ENCODE measurements at regions not wholly inside any gene's neighbourhood (a gene's known extent, or its start where the extent isn't known, plus 50 kb on each side); places are given as distances from the start of the nearest gene placed in this dataset.

- Histone ChIP-seq H3K36me3 (ENCODE audit: control insufficient read depth, insufficient read depth, low read length) (no peaks in the 10 kb centered on the region), H3K27ac (ENCODE audit: low read depth, low read length) (no peak overlapping the region)
- 80% methylated on average over 1 of the region's 5 CpGs for WGBS (ENCODE audit: insufficient coverage)
These were observed 926.5 kb downstream of the PDHA2 start for GRCh38 chr4:96766359-96766758.

GRCh38 chr4:96767815-96768480 lies 928.1 kb downstream of the PDHA2 start:
- Histone ChIP-seq H3K27me3 (ENCODE audit: control insufficient read depth, insufficient read depth, low read length) (no peaks in the 10 kb centered on the region), H3K36me3 (ENCODE audit: control insufficient read depth, insufficient read depth, low read length) (no peaks in the 10 kb centered on the region), H3K9me3 (ENCODE audit: control insufficient read depth, insufficient read depth, low read length) (no peaks in the 10 kb centered on the region), H3K27ac (ENCODE audit: low read depth, low read length) (no peak overlapping the region), H3K4me3 (ENCODE audit: low read depth, low read length) (no peak overlapping the region), H3K4me1 (ENCODE audit: control insufficient read depth, insufficient read depth, low read length) (no peaks in the 10 kb centered on the region)
- no peak for DNase-seq (ENCODE audit: low read depth in 4 of 6, low spot score in 6 of 6)
- no CpG with 5 or more reads among the region's 5 CpGs for WGBS (ENCODE audit: insufficient coverage)

More at GRCh38 chr4:96766359-96766758, 926.5 kb downstream of the PDHA2 start:
- no peak for DNase-seq (ENCODE audit: low read depth in 4 of 6, low spot score in 6 of 6)
- H3K27me3 ChIP-seq (ENCODE audit: control insufficient read depth, insufficient read depth, low read length) = no peaks in the 10 kb centered on the region
- peaks cover 4% of the 10 kb centered on the region for H3K9me3 ChIP-seq (ENCODE audit: control insufficient read depth, insufficient read depth, low read length)
- H3K4me3 ChIP-seq (ENCODE audit: low read depth, low read length) = no peak overlapping the region
- no peaks in the 10 kb centered on the region for H3K4me1 ChIP-seq (ENCODE audit: control insufficient read depth, insufficient read depth, low read length)

- no peak overlapping the region for H3K4me3 ChIP-seq (ENCODE audit: low read depth, low read length)
- H3K27ac ChIP-seq (ENCODE audit: low read depth, low read length) = no peak overlapping the region
- no peak for DNase-seq (ENCODE audit: low read depth in 4 of 6, low spot score in 6 of 6)
- no peaks in the 10 kb centered on the region for H3K36me3 ChIP-seq (ENCODE audit: control insufficient read depth, insufficient read depth, low read length)
- H3K9me3 ChIP-seq (ENCODE audit: control insufficient read depth, insufficient read depth, low read length) = no peaks in the 10 kb centered on the region
- WGBS (ENCODE audit: insufficient coverage) = no CpG with 5 or more reads among the region's 2 CpGs
- H3K4me1 ChIP-seq (ENCODE audit: control insufficient read depth, insufficient read depth, low read length) = no peaks in the 10 kb centered on the region
- no peaks in the 10 kb centered on the region for H3K27me3 ChIP-seq (ENCODE audit: control insufficient read depth, insufficient read depth, low read length)
These were observed 935.6 kb downstream of the PDHA2 start for GRCh38 chr4:96775501-96775900.

- no CpG with 5 or more reads among the region's 2 CpGs for WGBS (ENCODE audit: insufficient coverage)
- no peak overlapping the region for H3K4me3 ChIP-seq (ENCODE audit: low read depth, low read length)
- no peaks in the 10 kb centered on the region for H3K4me1 ChIP-seq (ENCODE audit: control insufficient read depth, insufficient read depth, low read length)
- no peaks in the 10 kb centered on the region for H3K36me3 ChIP-seq (ENCODE audit: control insufficient read depth, insufficient read depth, low read length)
- H3K27me3 ChIP-seq (ENCODE audit: control insufficient read depth, insufficient read depth, low read length) = no peaks in the 10 kb centered on the region
- no peak overlapping the region for H3K27ac ChIP-seq (ENCODE audit: low read depth, low read length)
- peak in 1 of 6 donors; percentile 57 for DNase-seq (ENCODE audit: low read depth in 4 of 6, low spot score in 6 of 6)
- H3K9me3 ChIP-seq (ENCODE audit: control insufficient read depth, insufficient read depth, low read length) = no peaks in the 10 kb centered on the region
These were observed 937.1 kb downstream of the PDHA2 start for GRCh38 chr4:96776920-96777527.

- no peak for DNase-seq (ENCODE audit: low read depth in 4 of 6, low spot score in 6 of 6)
- no peak overlapping the region for H3K4me3 ChIP-seq (ENCODE audit: low read depth, low read length)
- whole genome bisulfite sequencing (ENCODE audit: insufficient coverage) = 94% methylated on average over 3 of the region's 4 CpGs
These were observed 944.4 kb downstream of the PDHA2 start for GRCh38 chr4:96784336-96784735.

GRCh38 chr4:96786306-96786705 lies 946.4 kb downstream of the PDHA2 start:
- H3K27me3 ChIP-seq (ENCODE audit: control insufficient read depth, insufficient read depth, low read length) = no peaks in the 10 kb centered on the region
- H3K9me3 ChIP-seq (ENCODE audit: control insufficient read depth, insufficient read depth, low read length) = no peaks in the 10 kb centered on the region
- H3K36me3 ChIP-seq (ENCODE audit: control insufficient read depth, insufficient read depth, low read length) = no peaks in the 10 kb centered on the region
- H3K4me3 ChIP-seq (ENCODE audit: low read depth, low read length) = no peak overlapping the region
- no peaks in the 10 kb centered on the region for H3K4me1 ChIP-seq (ENCODE audit: control insufficient read depth, insufficient read depth, low read length)
- no peak for DNase-seq (ENCODE audit: low read depth in 4 of 6, low spot score in 6 of 6)
- no peak overlapping the region for H3K27ac ChIP-seq (ENCODE audit: low read depth, low read length)
- WGBS (ENCODE audit: insufficient coverage) = no CpG with 5 or more reads among the region's 3 CpGs

More at GRCh38 chr4:96784336-96784735, 944.4 kb downstream of the PDHA2 start:
- no peaks in the 10 kb centered on the region for H3K9me3 ChIP-seq (ENCODE audit: control insufficient read depth, insufficient read depth, low read length)
- H3K4me1 ChIP-seq (ENCODE audit: control insufficient read depth, insufficient read depth, low read length) = no peaks in the 10 kb centered on the region
- no peaks in the 10 kb centered on the region for H3K36me3 ChIP-seq (ENCODE audit: control insufficient read depth, insufficient read depth, low read length)
- H3K27me3 ChIP-seq (ENCODE audit: control insufficient read depth, insufficient read depth, low read length) = no peaks in the 10 kb centered on the region
- H3K27ac ChIP-seq (ENCODE audit: low read depth, low read length) = no peak overlapping the region

GRCh38 chr4:96787766-96788165 lies 947.9 kb downstream of the PDHA2 start:
- H3K4me1 ChIP-seq (ENCODE audit: control insufficient read depth, insufficient read depth, low read length) = no peaks in the 10 kb centered on the region
- WGBS (ENCODE audit: insufficient coverage) = no CpG with 5 or more reads among the region's 1 CpG
- no peak overlapping the region for H3K27ac ChIP-seq (ENCODE audit: low read depth, low read length)
- no peak for DNase-seq (ENCODE audit: low read depth in 4 of 6, low spot score in 6 of 6)
- no peaks in the 10 kb centered on the region for H3K9me3 ChIP-seq (ENCODE audit: control insufficient read depth, insufficient read depth, low read length)
- H3K27me3 ChIP-seq (ENCODE audit: control insufficient read depth, insufficient read depth, low read length) = no peaks in the 10 kb centered on the region
- no peaks in the 10 kb centered on the region for H3K36me3 ChIP-seq (ENCODE audit: control insufficient read depth, insufficient read depth, low read length)
- H3K4me3 ChIP-seq (ENCODE audit: low read depth, low read length) = no peak overlapping the region

- Histone ChIP-seq H3K27ac (ENCODE audit: low read depth, low read length) (no peak overlapping the region), H3K36me3 (ENCODE audit: control insufficient read depth, insufficient read depth, low read length) (no peaks in the 10 kb centered on the region), H3K4me1 (ENCODE audit: control insufficient read depth, insufficient read depth, low read length) (no peaks in the 10 kb centered on the region), H3K9me3 (ENCODE audit: control insufficient read depth, insufficient read depth, low read length) (peaks cover 4% of the 10 kb centered on the region), H3K4me3 (ENCODE audit: low read depth, low read length) (no peak overlapping the region), H3K27me3 (ENCODE audit: control insufficient read depth, insufficient read depth, low read length) (no peaks in the 10 kb centered on the region)
- no peak for DNase-seq (ENCODE audit: low read depth in 4 of 6, low spot score in 6 of 6)
- 100% methylated on average over 2 of the region's 2 CpGs for WGBS (ENCODE audit: insufficient coverage)
These were observed 969.7 kb downstream of the PDHA2 start for GRCh38 chr4:96809563-96809962.

GRCh38 chr4:96827086-96827485 lies 987.2 kb downstream of the PDHA2 start:
- peak in 2 of 6 donors; percentile 55 to 80 for DNase-seq (ENCODE audit: low read depth in 4 of 6, low spot score in 6 of 6)
- WGBS (ENCODE audit: insufficient coverage) = 31% methylated on average over 2 of the region's 4 CpGs
- H3K4me3 ChIP-seq (ENCODE audit: low read depth, low read length) = no peak overlapping the region

GRCh38 chr4:96833831-96834230 lies 993.9 kb downstream of the PDHA2 start:
- WGBS (ENCODE audit: insufficient coverage) = no CpG with 5 or more reads among the region's 2 CpGs
- Histone ChIP-seq H3K27ac (ENCODE audit: low read depth, low read length) (no peak overlapping the region), H3K4me3 (ENCODE audit: low read depth, low read length) (no peak overlapping the region), H3K36me3 (ENCODE audit: control insufficient read depth, insufficient read depth, low read length) (no peaks in the 10 kb centered on the region), H3K9me3 (ENCODE audit: control insufficient read depth, insufficient read depth, low read length) (no peaks in the 10 kb centered on the region), H3K4me1 (ENCODE audit: control insufficient read depth, insufficient read depth, low read length) (no peaks in the 10 kb centered on the region), H3K27me3 (ENCODE audit: control insufficient read depth, insufficient read depth, low read length) (no peaks in the 10 kb centered on the region)
- no peak for DNase-seq (ENCODE audit: low read depth in 4 of 6, low spot score in 6 of 6)

More at GRCh38 chr4:96827086-96827485, 987.2 kb downstream of the PDHA2 start:
- no peaks in the 10 kb centered on the region for H3K27me3 ChIP-seq (ENCODE audit: control insufficient read depth, insufficient read depth, low read length)
- no peaks in the 10 kb centered on the region for H3K4me1 ChIP-seq (ENCODE audit: control insufficient read depth, insufficient read depth, low read length)
- H3K27ac ChIP-seq (ENCODE audit: low read depth, low read length) = no peak overlapping the region
- H3K36me3 ChIP-seq (ENCODE audit: control insufficient read depth, insufficient read depth, low read length) = no peaks in the 10 kb centered on the region
- H3K9me3 ChIP-seq (ENCODE audit: control insufficient read depth, insufficient read depth, low read length) = no peaks in the 10 kb centered on the region

Measured in spinal cord (tissue), 9 donors.